ENCODE measurements at regions not wholly inside any gene's neighbourhood (a gene's known extent, or its start where the extent isn't known, plus 50 kb on each side); places are given as distances from the start of the nearest gene placed in this dataset.
"Not testable (repeated sequence)": the region's sequence is repeated elsewhere in the genome, so short reads cannot be mapped to it uniquely, and the experiment has no call there.

GRCh38 chr16:35197656-35198055 lies 1738.2 kb downstream of the TP53TG3F start:
- no peak for FAIRE-seq

GRCh38 chr16:35198223-35199199 lies 1739.1 kb downstream of the TP53TG3F start:
- FAIRE-seq = no peak

- FAIRE-seq = no peak
These were observed 1741.2 kb downstream of the TP53TG3F start for GRCh38 chr16:35200662-35201061.

GRCh38 chr16:35201151-35201550 lies 1741.7 kb downstream of the TP53TG3F start:
- no peak for FAIRE-seq

GRCh38 chr16:35203636-35204035 lies 1744.2 kb downstream of the TP53TG3F start:
- no peak for FAIRE-seq

GRCh38 chr16:35207059-35207999 lies 1747.9 kb downstream of the TP53TG3F start:
- FAIRE-seq = no peak

- no peak for FAIRE-seq
These were observed 1748.9 kb downstream of the TP53TG3F start for GRCh38 chr16:35208001-35208935.

- FAIRE-seq = no peak
These were observed 1751.4 kb downstream of the TP53TG3F start for GRCh38 chr16:35210681-35211433.

- no peak for FAIRE-seq
These were observed 1755.4 kb downstream of the TP53TG3F start for GRCh38 chr16:35214840-35215239.

- peak; percentile 21 for FAIRE-seq
These were observed 1755.9 kb downstream of the TP53TG3F start for GRCh38 chr16:35215287-35215686.

GRCh38 chr16:35216261-35216660 lies 1756.8 kb downstream of the TP53TG3F start:
- not testable (repeated sequence) for FAIRE-seq

GRCh38 chr16:35221482-35222185 lies 1762.2 kb downstream of the TP53TG3F start:
- no peak for FAIRE-seq

- no peak for FAIRE-seq
These were observed 1775.3 kb downstream of the TP53TG3F start for GRCh38 chr16:35234679-35235078.

- no peak for FAIRE-seq
These were observed 1780.1 kb downstream of the TP53TG3F start for GRCh38 chr16:35239561-35239960.

- FAIRE-seq = peak; percentile 73
These were observed 1789.6 kb downstream of the TP53TG3F start for GRCh38 chr16:35249051-35249450.

- peak; percentile 65 for FAIRE-seq
These were observed 1793.0 kb downstream of the TP53TG3F start for GRCh38 chr16:35252356-35252936.

- no peak for FAIRE-seq
These were observed 1795.9 kb downstream of the TP53TG3F start for GRCh38 chr16:35255186-35255803.

- FAIRE-seq = no peak
These were observed 1796.4 kb downstream of the TP53TG3F start for GRCh38 chr16:35255816-35256215.

GRCh38 chr16:35258381-35258780 lies 1799.0 kb downstream of the TP53TG3F start:
- no peak for FAIRE-seq

- no peak for FAIRE-seq
These were observed 1836.4 kb downstream of the TP53TG3F start for GRCh38 chr16:35295856-35296255.

Data from G401.6 (cell line).